ENCODE measurements at regions not wholly inside any gene's neighbourhood (a gene's known extent, or its start where the extent isn't known, plus 50 kb on each side); places are given as distances from the start of the nearest gene placed in this dataset.
"Not testable (repeated sequence)": the region's sequence is repeated elsewhere in the genome, so short reads cannot be mapped to it uniquely, and the experiment has no call there.

DNA sequence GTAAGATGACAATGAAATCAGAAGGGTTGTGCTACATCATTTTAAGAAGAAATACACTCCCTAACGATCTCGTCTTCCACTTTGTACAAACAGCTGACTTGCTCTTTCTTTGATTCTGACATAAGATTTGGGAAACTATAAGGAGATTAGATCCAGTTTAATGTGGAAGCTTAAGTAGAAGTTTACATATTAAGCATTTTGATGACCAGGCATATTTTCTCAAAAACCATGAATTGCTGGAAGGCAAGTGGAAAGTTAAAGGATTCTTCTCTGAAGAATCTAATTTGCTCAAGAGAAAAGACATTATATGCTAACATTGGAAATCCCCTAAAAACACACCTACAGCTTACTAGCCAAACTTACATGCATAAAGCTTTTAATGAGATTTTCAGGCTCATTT is 531.9 kb upstream of the PTPRD start:
- no peak for DNase-seq (ENCODE audit: low read depth)

DNA sequence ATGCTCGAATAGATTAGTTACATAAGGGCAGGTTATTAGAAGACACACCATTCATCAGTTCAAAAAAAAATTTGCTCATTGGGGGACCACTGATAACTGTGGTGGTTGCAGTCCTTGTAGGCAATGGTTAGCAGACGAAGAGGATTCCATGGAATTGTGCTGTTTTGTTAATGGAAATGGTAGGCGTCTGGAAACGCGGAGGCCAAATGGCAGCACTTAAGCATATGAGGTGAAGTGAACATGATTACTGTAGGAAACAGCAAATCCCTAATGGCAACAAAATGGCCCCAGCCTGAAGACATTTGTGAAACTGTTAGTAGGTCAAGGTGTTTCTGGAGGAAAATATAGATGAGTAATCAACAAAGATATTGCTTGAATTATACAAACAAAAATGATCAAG is 535.4 kb upstream of the PTPRD start:
- DNase-seq (ENCODE audit: low read depth), result no peak

- no peak for DNase-seq (ENCODE audit: low read depth)
Observed at GRCh38 chr9:11149065-11149464, 536.3 kb upstream of the PTPRD start.

GRCh38 chr9:11158063-11158462 is 545.3 kb upstream of the PTPRD start:
- DNase-seq (ENCODE audit: low read depth), result no peak

DNA sequence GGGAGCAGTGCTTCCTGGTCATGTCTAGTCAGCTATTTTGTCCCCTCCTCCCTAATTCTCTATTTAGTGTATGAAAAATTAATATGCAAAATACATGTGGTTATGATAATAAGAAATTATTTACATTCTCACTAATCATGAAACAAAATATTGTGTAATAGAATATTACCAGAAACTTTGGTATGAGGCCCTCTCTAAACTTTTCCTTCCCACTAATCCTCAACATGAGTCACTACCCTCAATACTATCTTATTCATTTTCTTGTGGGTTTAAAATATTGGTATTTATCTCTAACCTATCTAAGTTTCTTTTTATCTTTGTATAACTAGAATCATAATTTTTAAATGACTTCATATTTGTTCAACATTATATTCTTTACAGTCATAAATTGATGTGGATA is 545.9 kb upstream of the PTPRD start:
- no peak for DNase-seq (ENCODE audit: low read depth)

- no peak for DNase-seq (ENCODE audit: low read depth)
Observed at GRCh38 chr9:11159318-11159862, 546.6 kb upstream of the PTPRD start.

GRCh38 chr9:11163843-11164242 is 551.0 kb upstream of the PTPRD start:
- DNase-seq (ENCODE audit: low read depth), result no peak

DNA sequence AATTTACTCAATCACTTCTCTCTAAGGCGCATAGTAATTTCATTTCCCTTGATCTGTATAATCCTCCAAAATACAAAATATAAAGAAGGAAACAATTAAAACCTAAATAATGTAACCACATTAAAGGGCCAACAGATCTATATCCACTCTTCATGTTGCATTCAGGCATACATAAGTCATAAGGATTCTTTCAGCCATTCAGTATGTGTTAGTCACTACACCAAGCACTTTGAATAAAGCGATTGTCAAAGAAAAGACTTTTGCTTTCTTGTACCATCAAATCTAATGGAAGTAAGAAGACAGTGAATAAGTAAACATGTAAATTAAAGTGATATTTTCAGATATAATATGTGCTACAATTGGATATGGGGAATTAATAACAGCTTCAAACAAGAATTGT is 569.2 kb upstream of the PTPRD start:
- DNase-seq (ENCODE audit: low read depth), result no peak

DNA sequence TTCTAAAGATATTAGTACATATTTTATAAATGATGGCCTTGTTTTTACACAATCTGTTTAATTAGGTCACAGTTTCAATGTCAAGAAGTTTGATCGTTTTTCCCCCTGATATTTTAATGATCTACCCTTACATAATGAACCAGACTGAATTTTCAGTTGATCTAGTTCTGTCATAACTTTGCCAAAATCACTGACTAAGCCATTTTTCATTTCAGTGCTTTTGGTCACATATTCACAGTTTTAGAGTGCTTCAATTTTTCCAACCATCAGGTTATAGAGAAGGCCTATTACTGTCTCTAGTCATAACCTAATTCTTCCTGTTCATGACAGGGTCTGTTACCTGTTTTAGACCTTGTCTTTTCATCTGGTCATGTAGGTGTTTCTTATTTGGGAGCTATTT is 577.9 kb upstream of the PTPRD start:
- DNase-seq (ENCODE audit: low read depth), result no peak

DNA sequence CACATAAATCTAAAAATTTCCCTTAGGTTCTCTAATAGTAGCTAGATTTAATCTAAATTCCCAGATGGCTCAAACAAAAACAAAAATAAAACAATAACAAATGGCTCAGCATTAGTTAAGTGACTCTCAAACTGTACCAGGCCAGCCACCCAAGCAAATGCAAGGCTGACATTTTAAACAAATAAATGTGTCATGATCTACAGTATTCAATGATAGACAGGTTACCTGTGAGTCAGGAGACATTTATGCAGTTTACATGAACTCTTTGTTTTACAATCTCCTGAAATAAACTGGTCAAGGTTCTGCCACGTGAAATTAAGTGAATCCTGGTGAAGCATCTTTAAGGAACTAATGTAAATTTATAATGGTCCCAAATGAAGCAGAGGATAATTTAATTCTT is 580.2 kb upstream of the PTPRD start:
- no peak for DNase-seq (ENCODE audit: low read depth)

DNA sequence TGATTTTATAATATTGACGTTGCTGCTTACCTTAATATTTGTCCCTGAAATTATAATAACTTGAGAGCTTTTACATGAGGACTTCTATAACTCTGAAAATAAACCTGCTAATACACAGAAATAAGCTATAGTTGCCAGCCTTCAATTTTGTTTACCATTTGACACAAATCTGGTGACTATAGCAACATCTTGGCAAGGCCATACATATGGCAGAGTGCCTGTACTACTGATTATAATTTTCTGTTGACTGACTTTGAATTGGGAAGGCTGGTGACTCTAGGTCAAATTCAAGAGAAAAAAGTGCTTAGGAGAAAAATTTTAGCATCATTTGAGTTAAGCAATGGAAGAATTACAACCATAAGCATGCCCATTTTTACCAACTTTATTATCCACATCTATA is 581.4 kb upstream of the PTPRD start:
- no peak for DNase-seq (ENCODE audit: low read depth)

DNA sequence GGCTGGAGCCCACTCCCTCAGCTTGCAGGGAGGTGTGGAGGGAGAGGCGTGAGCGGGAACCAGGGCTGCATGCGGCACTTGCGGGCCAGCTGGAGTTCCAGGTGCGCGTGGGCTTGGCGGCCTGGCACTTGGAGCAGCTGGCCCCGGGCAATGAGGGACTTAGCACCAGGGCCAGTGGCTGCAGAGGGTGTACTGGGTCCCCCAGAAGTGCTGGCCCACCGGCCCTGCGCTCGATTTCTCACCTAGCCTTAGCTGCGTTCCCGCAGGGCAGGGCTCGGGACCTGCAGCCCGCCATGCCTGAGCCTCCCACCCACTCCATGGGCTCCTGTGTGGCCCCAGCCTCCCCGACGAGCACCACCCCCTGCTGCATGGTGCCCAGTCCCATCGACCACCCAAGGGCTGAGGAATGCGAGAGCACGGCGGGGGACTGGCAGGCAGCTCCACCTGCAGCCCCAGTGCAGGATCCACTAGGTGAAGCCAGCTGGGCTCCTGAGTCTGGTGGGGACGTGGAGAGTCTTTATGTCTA is 584.1 kb upstream of the PTPRD start:
- DNase-seq (ENCODE audit: low read depth), result not testable (repeated sequence)

DNA sequence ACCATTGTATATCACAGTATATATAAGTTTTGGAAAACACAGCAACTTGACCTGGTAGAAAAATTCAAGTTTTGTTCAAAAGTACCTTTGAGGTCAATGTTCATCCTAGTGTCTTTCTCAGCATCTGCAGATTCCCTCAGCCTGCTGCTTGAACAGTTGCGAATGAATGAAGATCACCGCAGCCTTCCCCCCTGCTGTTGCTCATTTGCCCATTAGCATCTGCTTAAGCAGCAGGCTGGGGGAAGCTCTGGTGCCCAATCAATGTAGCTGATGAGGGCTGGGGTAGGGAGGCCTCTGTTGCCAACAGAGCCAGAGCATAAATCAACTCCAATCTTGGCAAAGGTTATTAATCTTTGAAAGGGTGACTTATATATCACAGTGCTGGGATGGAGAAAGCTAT is 586.5 kb upstream of the PTPRD start:
- no peak for DNase-seq (ENCODE audit: low read depth)

DNA sequence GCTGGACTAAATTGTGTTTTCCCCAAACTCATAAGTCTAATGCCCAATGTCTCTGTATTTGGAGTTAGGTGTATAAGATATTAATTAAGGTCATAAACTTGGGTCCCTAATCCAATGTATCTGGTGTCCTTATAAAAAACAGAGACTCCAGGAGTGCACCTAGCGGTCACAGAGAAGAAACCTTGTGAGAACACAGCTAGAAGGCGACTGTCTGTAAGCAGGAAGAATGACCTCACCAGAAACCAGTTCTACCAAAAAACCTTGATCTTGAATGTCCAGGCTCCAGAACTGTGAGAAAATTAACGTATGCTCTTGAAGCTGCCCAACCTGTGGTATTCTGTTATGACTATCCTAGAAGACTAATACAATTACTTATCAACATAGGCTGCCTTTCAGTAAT is 591.7 kb upstream of the PTPRD start:
- DNase-seq (ENCODE audit: low read depth), result no peak

- DNase-seq (ENCODE audit: low read depth), result no peak
Observed at GRCh38 chr9:11206925-11207324, 594.1 kb upstream of the PTPRD start.

DNA sequence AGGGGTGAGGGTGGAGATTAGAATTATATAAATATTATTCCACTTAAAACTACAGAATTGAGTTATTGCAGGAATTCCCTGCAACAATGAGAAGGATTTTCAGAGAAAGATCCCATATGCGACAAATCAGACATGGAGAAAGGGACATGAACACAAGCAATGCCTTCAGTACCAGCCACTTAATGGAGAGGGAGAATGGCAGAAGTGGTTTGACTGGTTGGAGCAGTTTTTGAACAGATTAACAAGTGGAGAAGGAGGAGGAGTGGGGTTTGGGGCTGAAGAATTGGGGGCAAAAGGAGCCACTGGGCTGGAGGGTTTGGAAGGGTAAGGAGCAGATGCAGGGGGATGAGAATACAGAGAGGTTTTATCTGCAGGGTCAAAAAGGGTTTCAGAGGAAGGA is 620.9 kb upstream of the PTPRD start:
- DNase-seq (ENCODE audit: low read depth), result no peak

DNA sequence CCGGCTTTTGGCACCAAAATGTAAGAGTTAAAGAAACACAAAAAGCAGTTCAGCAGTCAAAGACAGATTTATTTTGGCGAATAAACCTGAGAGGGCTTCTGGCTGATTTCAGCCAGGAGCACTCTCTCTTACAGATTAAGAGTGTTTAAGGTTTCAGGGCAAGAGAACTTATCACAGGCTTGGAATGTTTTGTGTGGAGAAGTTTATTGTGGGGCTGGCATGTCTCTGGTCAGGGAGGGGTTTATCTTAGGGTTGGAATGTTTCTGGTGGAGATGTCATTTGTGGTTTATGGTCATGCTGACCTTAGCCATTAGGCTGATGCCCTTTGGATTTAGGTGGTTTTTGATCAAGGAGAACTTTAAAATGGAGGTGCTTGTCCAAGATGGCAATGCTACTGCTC is 622.3 kb upstream of the PTPRD start:
- no peak for DNase-seq (ENCODE audit: low read depth)

GRCh38 chr9:11241779-11242178 is 629.0 kb upstream of the PTPRD start:
- no peak for DNase-seq (ENCODE audit: low read depth)

- DNase-seq (ENCODE audit: low read depth), result no peak
Observed at GRCh38 chr9:11257992-11258391, 645.2 kb upstream of the PTPRD start.

GRCh38 chr9:11269036-11269435 is 656.2 kb upstream of the PTPRD start:
- no peak for DNase-seq (ENCODE audit: low read depth)

DNA sequence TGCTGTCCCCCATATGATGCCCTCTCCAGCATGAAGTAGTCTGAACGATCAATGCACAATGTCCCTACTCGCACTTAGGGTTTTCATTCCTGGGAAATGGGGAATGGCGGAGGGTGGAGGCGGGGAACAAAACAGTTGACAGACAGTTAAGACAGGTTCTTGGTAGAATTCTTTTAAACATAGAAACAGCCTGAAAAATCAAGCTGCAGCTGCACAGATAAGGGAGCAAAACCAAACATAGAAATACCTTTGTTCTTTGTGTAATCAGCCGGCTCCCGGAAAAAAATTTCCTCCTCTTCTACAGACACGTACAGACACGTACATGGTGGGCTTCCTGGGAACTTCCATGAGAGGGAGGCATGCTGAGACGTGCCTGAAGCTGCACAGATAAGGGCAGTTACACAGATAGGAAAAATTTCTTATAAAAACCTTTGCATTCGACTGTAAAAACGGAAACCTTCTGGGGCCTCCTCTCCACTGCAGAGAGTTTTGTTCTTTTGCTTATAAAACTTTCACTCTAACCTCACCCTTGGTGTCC is 662.4 kb upstream of the PTPRD start:
- DNase-seq (ENCODE audit: low read depth), result no peak

DNA sequence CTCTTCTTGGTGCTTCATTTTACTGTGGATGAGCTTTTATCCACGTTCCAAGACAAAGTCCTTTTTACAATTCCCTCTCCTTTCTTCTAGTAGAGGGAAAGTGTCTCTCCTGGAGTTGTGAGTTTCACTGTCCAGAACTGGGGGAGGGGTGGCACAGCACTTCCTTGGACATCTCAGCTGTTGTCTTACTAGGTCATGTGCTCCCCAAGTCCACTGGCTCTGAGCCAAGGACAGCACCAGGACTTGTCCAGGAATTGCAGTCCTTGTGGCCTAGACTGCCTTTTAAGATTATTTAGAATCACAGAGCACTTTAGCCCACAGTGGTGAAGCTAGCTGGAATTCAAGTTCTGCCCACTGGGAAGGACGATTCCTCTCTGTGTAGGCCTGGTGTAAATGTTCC is 700.2 kb upstream of the PTPRD start:
- DNase-seq (ENCODE audit: low read depth), result no peak

DNA sequence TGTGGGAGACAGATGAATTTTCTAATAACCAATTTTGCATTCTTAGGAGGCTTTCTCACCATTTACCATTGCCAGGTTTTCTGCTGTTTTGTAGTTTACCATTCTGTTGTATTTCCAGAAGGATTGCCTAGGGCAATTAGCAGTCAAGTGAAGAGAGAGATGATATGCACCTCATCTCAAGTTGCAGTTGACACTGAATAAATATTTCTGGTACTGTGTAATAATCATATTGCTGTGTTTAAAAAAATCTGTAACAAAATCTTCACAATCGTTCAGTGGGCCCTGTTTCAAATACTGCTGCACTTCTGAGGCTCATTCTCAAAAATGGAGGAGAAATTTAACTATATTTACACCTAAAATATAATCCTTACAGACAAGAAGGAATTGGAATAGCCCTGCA is 706.1 kb upstream of the PTPRD start:
- DNase-seq (ENCODE audit: low read depth), result no peak

GRCh38 chr9:11319538-11319937 is 706.7 kb upstream of the PTPRD start:
- no peak for DNase-seq (ENCODE audit: low read depth)

Measured in forelimb muscle (tissue), 1 donor.